Neural progenitor cell (in vitro differentiated cells): ENCODE measurements at regions not wholly inside any gene's neighbourhood (a gene's known extent, or its start where the extent isn't known, plus 50 kb on each side); places are given as distances from the start of the nearest gene placed in this dataset.

Experiments
- CTCF ChIP-seq: fragments of 200-600 bp; sonication (generic); IDR thresholded peaks from 2 replicates; pipeline ENCODE4 v1.5.1; 2017; ENCODE audit warnings: antibody characterized with exemption, mild to moderate bottlenecking
- EZH2 ChIP-seq: fragments of 200-600 bp; sonication (generic); IDR thresholded peaks from 2 replicates; pipeline ENCODE4 v1.6.1; 2017; ENCODE audit warnings: antibody characterized with exemption, mild to moderate bottlenecking, moderate library complexity
- EZH2phosphoT487 ChIP-seq: fragments of 200-600 bp; sonication (generic); IDR thresholded peaks from 2 replicates; pipeline ENCODE4 v1.6.1; 2017; ENCODE audit warnings: antibody characterized with exemption

- TF ChIP-seq CTCF, result no peak
- TF ChIP-seq EZH2, result no peak
- no peak for TF ChIP-seq EZH2phosphoT487
Measured at GRCh38 chr13:44141725-44142539, 231.7 kb upstream of the SERP2 start.
